Smooth muscle cell (in vitro differentiated cells): ENCODE measurements at regions not wholly inside any gene's neighbourhood (a gene's known extent, or its start where the extent isn't known, plus 50 kb on each side); places are given as distances from the start of the nearest gene placed in this dataset.
"Not testable (repeated sequence)": the region's sequence is repeated elsewhere in the genome, so short reads cannot be mapped to it uniquely, and the experiment has no call there.

Experiments used
- DNase-seq: peaks from one replicate; lab custom pipeline; 2025; ENCODE audit not compliant: unreplicated experiment; lab: John Stamatoyannopoulos, UW
- H2AFZ ChIP-seq: fragments of 200-600 bp; sonication (generic); 2 replicates; pipeline ENCODE4 v1.6.0; 2016; ENCODE audit warnings: antibody characterized with exemption, low read depth, mild to moderate bottlenecking
- H3F3A ChIP-seq: fragments of 200-600 bp; sonication (generic); 2 replicates; pipeline ENCODE4 v1.6.0; 2017; ENCODE audit warnings: antibody characterized with exemption, low read depth
- H3K27ac ChIP-seq: fragments of 200-600 bp; sonication (generic); 2 replicates; pipeline ENCODE4 v1.5.1; 2016; ENCODE audit warnings: low read depth, mild to moderate bottlenecking
- H3K27me3 ChIP-seq: fragments of 200-600 bp; sonication (generic); 2 replicates; pipeline ENCODE4 v1.6.1; 2016; ENCODE audit warnings: low read depth, mild to moderate bottlenecking
- H3K36me3 ChIP-seq: fragments of 200-600 bp; sonication (generic); 2 replicates; pipeline ENCODE4 v1.5.1; 2016; ENCODE audit warnings: low read depth
- H3K4me1 ChIP-seq: fragments of 200-600 bp; sonication (generic); 2 replicates; pipeline ENCODE4 v1.5.1; 2016; ENCODE audit warnings: low read depth
- H3K4me2 ChIP-seq: fragments of 200-600 bp; sonication (generic); 2 replicates; pipeline ENCODE4 v1.6.0; 2016; ENCODE audit warnings: mild to moderate bottlenecking
- H3K4me3 ChIP-seq: fragments of 200-600 bp; sonication (generic); 2 replicates; pipeline ENCODE4 v1.5.1; 2016; ENCODE audit warnings: mild to moderate bottlenecking
- H3K79me2 ChIP-seq: fragments of 200-600 bp; sonication (generic); 2 replicates; pipeline ENCODE4 v1.6.0; 2016; ENCODE audit warnings: low read depth, mild to moderate bottlenecking
- H3K9ac ChIP-seq: fragments of 200-600 bp; sonication (generic); 2 replicates; pipeline ENCODE4 v1.6.0; 2016; ENCODE audit warnings: low read depth
- H3K9me3 ChIP-seq: fragments of 200-600 bp; sonication (generic); replicated peaks from 2 replicates; pipeline ENCODE4 v1.5.1; 2016; ENCODE audit warnings: low read depth
- H4K20me1 ChIP-seq: fragments of 200-600 bp; sonication (generic); 2 replicates; pipeline ENCODE4 v1.6.0; 2016; ENCODE audit warnings: low read depth
- WGBS: methylation state at CpG from one replicate; pipeline ENCODE4 v1.1.7; 2016; ENCODE audit warnings: low lambda C conversion rate; 5-methylcytosine and 5-hydroxymethylcytosine counted together
- TF ChIP-seq, protein P1 (sequence below): fragments of 200-600 bp; sonication (generic); IDR thresholded peaks from 2 replicates; pipeline ENCODE4 v1.5.1; 2017; ENCODE audit warnings: borderline replicate concordance, mild to moderate bottlenecking, antibody characterized with exemption; ENCODE audit not compliant: insufficient read depth, poor library complexity, severe bottlenecking

DNA sequence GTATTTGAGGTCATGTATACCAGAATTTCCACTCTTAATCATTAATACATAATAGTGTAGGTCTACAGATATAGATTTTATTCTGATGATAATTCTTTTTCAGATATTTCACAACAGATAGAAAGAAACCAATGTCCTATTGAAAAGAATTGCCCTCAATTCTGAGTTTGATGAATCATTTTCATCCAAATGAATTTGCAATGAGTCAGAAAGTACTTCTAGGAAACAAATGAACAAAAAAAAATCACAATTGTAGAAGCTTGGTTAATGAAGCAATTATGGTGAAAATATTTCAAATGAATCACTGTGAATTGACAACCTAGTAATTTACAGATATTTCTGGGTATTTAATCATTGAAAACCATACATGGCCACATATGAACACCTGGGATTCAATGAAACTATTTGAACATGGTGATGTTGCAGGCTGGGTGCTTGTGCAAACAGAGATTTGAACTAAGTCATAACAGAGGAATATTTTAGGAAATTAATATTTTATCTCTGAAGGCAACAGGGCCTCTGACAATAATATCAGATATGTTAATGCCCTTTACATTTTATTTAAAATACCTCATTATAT lies 360.9 kb downstream of the SLITRK5 start:
- TF ChIP-seq, protein P1, sequence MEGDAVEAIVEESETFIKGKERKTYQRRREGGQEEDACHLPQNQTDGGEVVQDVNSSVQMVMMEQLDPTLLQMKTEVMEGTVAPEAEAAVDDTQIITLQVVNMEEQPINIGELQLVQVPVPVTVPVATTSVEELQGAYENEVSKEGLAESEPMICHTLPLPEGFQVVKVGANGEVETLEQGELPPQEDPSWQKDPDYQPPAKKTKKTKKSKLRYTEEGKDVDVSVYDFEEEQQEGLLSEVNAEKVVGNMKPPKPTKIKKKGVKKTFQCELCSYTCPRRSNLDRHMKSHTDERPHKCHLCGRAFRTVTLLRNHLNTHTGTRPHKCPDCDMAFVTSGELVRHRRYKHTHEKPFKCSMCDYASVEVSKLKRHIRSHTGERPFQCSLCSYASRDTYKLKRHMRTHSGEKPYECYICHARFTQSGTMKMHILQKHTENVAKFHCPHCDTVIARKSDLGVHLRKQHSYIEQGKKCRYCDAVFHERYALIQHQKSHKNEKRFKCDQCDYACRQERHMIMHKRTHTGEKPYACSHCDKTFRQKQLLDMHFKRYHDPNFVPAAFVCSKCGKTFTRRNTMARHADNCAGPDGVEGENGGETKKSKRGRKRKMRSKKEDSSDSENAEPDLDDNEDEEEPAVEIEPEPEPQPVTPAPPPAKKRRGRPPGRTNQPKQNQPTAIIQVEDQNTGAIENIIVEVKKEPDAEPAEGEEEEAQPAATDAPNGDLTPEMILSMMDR, result no peak
- no peak overlapping the region for H3K4me3 ChIP-seq
- no peaks in the 10 kb centered on the region for H3K79me2 ChIP-seq
- H3K36me3 ChIP-seq, result no peaks in the 10 kb centered on the region
- H3K4me2 ChIP-seq, result no peak overlapping the region
- no peaks in the 10 kb centered on the region for H3K27me3 ChIP-seq
- no peaks in the 10 kb centered on the region for H4K20me1 ChIP-seq
- no peaks in the 10 kb centered on the region for H3F3A ChIP-seq
- H3K4me1 ChIP-seq, result no peaks in the 10 kb centered on the region
- H3K27ac ChIP-seq, result no peak overlapping the region
- no peak overlapping the region for H3K9ac ChIP-seq
- no peak overlapping the region for H2AFZ ChIP-seq
- H3K9me3 ChIP-seq, result no peaks in the 10 kb centered on the region
- DNase-seq, result no peak

DNA sequence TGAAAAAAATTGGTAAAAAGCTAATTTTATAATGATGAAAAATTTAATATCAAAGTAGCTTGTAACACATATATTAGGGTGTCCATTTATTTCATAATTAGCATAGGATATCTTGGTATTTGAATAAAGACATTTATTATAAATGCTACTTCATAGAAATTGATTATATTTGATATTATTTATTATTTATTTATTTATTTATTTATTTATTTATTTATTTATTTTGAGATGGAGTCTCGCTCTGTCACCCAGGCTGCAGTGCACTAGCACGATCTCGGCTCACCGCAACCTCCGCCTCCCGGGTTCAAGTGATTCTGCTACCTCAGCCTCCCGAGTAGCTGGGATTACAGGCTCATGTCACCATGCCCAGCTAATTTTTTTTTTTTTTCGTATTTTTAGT lies 365.0 kb downstream of the SLITRK5 start:
- H3K9ac ChIP-seq, H4K20me1 ChIP-seq, DNase-seq, H3F3A ChIP-seq, H3K36me3 ChIP-seq, H3K27ac ChIP-seq, H3K4me1 ChIP-seq, H3K79me2 ChIP-seq, H2AFZ ChIP-seq, H3K9me3 ChIP-seq, H3K4me3 ChIP-seq, H3K27me3 ChIP-seq, H3K4me2 ChIP-seq: not testable (repeated sequence)
- 93% methylated on average over 8 of the region's 8 CpGs for WGBS

DNA sequence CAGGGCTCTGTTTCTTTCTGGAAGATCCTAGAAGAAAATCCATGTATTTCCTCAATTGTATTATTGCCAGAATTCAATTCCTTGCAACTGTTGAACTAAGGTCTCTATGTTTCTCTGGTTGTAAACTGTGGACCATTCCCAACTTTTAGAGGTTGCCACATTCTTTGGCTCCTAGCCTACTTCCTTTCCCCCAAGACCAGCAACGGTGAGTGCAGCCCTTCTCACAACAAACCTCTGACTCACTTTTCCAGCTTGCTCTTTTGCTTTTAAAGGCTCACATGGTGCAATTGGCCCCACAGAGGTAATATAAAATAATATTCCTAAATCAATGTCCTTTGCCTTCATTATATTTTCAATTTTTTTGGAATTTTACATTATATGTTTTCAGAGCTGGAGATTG lies 371.3 kb downstream of the SLITRK5 start:
- Histone ChIP-seq H3K27ac (no peak overlapping the region), H3K4me3 (no peak overlapping the region), H2AFZ (peak overlapping the region; percentile 29), H3K9ac (no peak overlapping the region), H3K4me1 (no peaks in the 10 kb centered on the region), H4K20me1 (no peaks in the 10 kb centered on the region), H3K36me3 (no peaks in the 10 kb centered on the region), H3F3A (no peaks in the 10 kb centered on the region), H3K4me2 (no peak overlapping the region), H3K79me2 (no peaks in the 10 kb centered on the region), H3K27me3 (no peaks in the 10 kb centered on the region), H3K9me3 (no peaks in the 10 kb centered on the region)
- TF ChIP-seq, protein P1, result no peak
- 36% methylated on average over 1 of the region's 1 CpG for WGBS
- DNase-seq, result no peak

DNA sequence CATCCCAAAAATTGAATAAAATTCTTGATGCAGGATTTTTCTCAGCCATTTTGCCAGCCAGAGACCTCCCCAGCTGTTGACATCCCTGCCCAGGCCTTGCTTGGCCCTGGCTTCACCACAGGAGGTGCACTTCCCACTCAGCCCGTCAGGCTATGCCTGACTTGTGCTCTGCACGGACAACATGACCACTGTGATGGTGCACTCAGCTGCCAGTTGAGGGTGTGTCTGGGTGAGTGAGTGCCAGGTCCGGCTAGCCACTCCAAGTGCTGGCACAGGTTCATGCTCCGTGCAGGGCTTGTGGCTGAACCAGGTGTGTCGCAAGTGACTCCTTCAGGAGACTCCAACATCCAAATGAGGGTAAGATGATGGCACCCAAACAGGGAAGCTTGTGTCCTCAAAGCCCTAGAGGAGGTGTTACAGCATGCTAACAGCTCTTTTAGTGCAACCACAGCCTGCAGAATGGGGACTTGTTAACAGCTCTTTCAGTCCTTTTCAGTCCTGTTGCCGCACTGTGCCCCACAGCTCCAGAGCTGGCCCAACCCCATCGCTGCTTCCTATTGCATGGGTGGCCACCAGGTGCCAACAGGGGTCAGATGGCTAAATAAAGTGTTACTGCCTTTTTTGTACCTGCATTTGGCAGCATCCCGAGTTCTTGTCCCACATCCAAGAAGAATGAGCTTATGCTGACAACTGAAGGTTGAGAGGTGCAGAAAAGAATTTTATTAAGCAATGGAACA lies 380.7 kb downstream of the SLITRK5 start:
- TF ChIP-seq, protein P1, result no peak
- no peaks in the 10 kb centered on the region for H3K4me1 ChIP-seq
- H3K9me3 ChIP-seq, result no peaks in the 10 kb centered on the region
- DNase-seq, result no peak
- no peaks in the 10 kb centered on the region for H3K36me3 ChIP-seq
- no peak overlapping the region for H3K9ac ChIP-seq
- H2AFZ ChIP-seq, result no peak overlapping the region
- no peaks in the 10 kb centered on the region for H3F3A ChIP-seq
- H4K20me1 ChIP-seq, result no peaks in the 10 kb centered on the region
- H3K79me2 ChIP-seq, result no peaks in the 10 kb centered on the region
- no peak overlapping the region for H3K27ac ChIP-seq
- H3K4me3 ChIP-seq, result no peak overlapping the region
- H3K27me3 ChIP-seq, result no peaks in the 10 kb centered on the region
- H3K4me2 ChIP-seq, result no peak overlapping the region
- WGBS, result 84% methylated on average over 8 of the region's 8 CpGs
